ENCODE measurements at regions not wholly inside any gene's neighbourhood (a gene's known extent, or its start where the extent isn't known, plus 50 kb on each side); places are given as distances from the start of the nearest gene placed in this dataset.
A peak's percentile ranks its signal among the peaks of the same experiment; 100 is the strongest.

DNA sequence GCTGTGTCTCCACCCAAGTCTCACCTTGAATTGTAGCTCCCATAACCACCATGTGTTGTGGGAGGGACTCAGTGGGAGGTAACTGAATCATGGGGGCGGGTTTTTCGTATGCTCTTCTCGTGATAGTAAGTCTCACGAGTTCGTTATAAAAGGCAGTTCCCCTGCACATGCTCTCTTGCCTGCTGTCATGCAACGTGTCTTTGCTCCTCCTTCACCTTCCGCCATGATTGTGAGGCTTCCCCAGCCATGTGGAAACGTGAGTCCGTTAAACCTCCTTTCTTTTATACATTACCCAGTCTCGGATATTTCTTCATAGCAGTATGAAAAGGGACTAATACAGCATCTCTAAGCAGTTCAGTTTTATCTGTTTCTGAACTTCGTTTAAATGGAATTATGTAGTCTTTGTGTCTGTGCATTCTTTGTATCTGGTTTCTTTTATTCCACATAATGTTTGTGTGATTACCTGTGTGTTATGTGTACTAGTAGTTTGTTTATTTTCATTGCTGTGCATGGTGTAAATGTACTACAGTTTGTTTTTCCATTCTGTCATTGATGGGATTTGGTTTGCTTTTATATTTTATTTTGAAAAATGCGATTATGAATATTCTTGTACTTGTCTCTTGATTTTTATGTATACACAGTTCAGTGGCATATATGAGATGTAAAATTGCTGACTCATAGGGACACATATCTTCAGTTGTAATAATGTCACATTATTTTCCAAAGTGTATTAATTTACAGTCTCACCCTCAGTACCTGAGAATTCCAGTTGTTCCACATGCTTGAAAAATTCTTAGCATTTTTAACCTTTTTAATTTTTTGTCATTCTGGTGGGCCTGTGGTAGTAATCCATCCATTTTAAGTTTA, 304.9 kb downstream of the GBA3 start (continued):
- TF ChIP-seq ZBTB43 (CRISPR knock-in tag; IDR thresholded peaks at IDR 0.05) (no peak), SUPT5H (IDR thresholded peaks at IDR 0.05) (peak; percentile 62), NCOA2 (IDR thresholded peaks at IDR 0.05; ENCODE audit: partially characterized antibody in 2 of 2) (no peak), KAT7 (CRISPR knock-in tag; IDR thresholded peaks at IDR 0.05; ENCODE audit: borderline replicate concordance) (no peak), NCOA1 (IDR thresholded peaks at IDR 0.05; ENCODE audit: low read depth) (no peak), CBFA2T2 (conservative IDR thresholded peaks at IDR 0.05) (no peak), ATF7 (IDR thresholded peaks at IDR 0.05) (0 out of 2 replicates have a peak, but pooled peaks have one; percentile 22), ZNF316 (IDR thresholded peaks at IDR 0.05) (peak; percentile 92), LCOR (CRISPR knock-in tag; IDR thresholded peaks at IDR 0.05) (no peak), ARID1B (IDR thresholded peaks at IDR 0.05) (no peak), E2F6 (IDR thresholded peaks at IDR 0.05; ENCODE audit: borderline replicate concordance in 1 of 2, extremely low read depth in 1 of 2, insufficient read depth in 1 of 2, insufficient read length in 1 of 2, low read depth in 1 of 2, low read length in 1 of 2, poor library complexity in 1 of 2, severe bottlenecking in 1 of 2) (peak in 1 of 2 experiments; percentile 26), L3MBTL2 (IDR thresholded peaks at IDR 0.05) (peak; percentile 58; the same call in 1 of the 2 replicates), MTA1 (IDR thresholded peaks at IDR 0.05; ENCODE audit: borderline replicate concordance) (no peak), POLR2H (tag; IDR thresholded peaks at IDR 0.05; ENCODE audit: low read depth) (no peak), NBN (IDR thresholded peaks at IDR 0.05; ENCODE audit: low read depth) (no peak)
- TF ChIP-seq, protein P1, sequence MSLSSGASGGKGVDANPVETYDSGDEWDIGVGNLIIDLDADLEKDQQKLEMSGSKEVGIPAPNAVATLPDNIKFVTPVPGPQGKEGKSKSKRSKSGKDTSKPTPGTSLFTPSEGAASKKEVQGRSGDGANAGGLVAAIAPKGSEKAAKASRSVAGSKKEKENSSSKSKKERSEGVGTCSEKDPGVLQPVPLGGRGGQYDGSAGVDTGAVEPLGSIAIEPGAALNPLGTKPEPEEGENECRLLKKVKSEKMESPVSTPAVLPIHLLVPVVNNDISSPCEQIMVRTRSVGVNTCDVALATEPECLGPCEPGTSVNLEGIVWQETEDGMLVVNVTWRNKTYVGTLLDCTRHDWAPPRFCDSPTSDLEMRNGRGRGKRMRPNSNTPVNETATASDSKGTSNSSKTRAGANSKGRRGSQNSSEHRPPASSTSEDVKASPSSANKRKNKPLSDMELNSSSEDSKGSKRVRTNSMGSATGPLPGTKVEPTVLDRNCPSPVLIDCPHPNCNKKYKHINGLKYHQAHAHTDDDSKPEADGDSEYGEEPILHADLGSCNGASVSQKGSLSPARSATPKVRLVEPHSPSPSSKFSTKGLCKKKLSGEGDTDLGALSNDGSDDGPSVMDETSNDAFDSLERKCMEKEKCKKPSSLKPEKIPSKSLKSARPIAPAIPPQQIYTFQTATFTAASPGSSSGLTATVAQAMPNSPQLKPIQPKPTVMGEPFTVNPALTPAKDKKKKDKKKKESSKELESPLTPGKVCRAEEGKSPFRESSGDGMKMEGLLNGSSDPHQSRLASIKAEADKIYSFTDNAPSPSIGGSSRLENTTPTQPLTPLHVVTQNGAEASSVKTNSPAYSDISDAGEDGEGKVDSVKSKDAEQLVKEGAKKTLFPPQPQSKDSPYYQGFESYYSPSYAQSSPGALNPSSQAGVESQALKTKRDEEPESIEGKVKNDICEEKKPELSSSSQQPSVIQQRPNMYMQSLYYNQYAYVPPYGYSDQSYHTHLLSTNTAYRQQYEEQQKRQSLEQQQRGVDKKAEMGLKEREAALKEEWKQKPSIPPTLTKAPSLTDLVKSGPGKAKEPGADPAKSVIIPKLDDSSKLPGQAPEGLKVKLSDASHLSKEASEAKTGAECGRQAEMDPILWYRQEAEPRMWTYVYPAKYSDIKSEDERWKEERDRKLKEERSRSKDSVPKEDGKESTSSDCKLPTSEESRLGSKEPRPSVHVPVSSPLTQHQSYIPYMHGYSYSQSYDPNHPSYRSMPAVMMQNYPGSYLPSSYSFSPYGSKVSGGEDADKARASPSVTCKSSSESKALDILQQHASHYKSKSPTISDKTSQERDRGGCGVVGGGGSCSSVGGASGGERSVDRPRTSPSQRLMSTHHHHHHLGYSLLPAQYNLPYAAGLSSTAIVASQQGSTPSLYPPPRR (CRISPR knock-in tag; IDR thresholded peaks at IDR 0.05; ENCODE audit: borderline replicate concordance): no peak
- TF ChIP-seq, protein P2, sequence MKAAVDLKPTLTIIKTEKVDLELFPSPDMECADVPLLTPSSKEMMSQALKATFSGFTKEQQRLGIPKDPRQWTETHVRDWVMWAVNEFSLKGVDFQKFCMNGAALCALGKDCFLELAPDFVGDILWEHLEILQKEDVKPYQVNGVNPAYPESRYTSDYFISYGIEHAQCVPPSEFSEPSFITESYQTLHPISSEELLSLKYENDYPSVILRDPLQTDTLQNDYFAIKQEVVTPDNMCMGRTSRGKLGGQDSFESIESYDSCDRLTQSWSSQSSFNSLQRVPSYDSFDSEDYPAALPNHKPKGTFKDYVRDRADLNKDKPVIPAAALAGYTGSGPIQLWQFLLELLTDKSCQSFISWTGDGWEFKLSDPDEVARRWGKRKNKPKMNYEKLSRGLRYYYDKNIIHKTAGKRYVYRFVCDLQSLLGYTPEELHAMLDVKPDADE (conservative IDR thresholded peaks at IDR 0.05; ENCODE audit: control insufficient read depth, low read depth, low read length): no peak
- TF ChIP-seq, protein P3, sequence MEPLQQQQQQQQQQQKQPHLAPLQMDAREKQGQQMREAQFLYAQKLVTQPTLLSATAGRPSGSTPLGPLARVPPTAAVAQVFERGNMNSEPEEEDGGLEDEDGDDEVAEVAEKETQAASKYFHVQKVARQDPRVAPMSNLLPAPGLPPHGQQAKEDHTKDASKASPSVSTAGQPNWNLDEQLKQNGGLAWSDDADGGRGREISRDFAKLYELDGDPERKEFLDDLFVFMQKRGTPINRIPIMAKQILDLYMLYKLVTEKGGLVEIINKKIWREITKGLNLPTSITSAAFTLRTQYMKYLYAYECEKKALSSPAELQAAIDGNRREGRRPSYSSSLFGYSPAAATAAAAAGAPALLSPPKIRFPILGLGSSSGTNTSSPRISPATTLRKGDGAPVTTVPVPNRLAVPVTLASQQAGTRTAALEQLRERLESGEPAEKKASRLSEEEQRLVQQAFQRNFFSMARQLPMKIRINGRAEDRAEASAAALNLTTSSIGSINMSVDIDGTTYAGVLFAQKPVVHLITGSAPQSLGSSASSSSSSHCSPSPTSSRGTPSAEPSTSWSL (CRISPR knock-in tag; IDR thresholded peaks at IDR 0.05; ENCODE audit: borderline replicate concordance): no peak

Measured in K562 (cell line).